ENCODE measurements at regions not wholly inside any gene's neighbourhood (a gene's known extent, or its start where the extent isn't known, plus 50 kb on each side); places are given as distances from the start of the nearest gene placed in this dataset.

- DNase-seq: no peak
Observed at GRCh38 chr10:90640756-90641155, 217.1 kb downstream of the HTR7 start.

GRCh38 chr10:90641731-90642130 is 216.1 kb downstream of the HTR7 start:
- DNase-seq: no peak

- no peak for DNase-seq
Observed at GRCh38 chr10:90642136-90642535, 215.7 kb downstream of the HTR7 start.

GRCh38 chr10:90642650-90643049 is 215.2 kb downstream of the HTR7 start:
- DNase-seq: no peak

- DNase-seq: no peak
Observed at GRCh38 chr10:90644165-90644564, 213.7 kb downstream of the HTR7 start.

- no peak for DNase-seq
Observed at GRCh38 chr10:90650858-90651257, 207.0 kb downstream of the HTR7 start.

- DNase-seq: no peak
Observed at GRCh38 chr10:90652519-90652918, 205.3 kb downstream of the HTR7 start.

GRCh38 chr10:90658791-90659190 is 199.0 kb downstream of the HTR7 start:
- no peak for DNase-seq

- DNase-seq: no peak
Observed at GRCh38 chr10:90665905-90666662, 191.8 kb downstream of the HTR7 start.

GRCh38 chr10:90674461-90674860 is 183.4 kb downstream of the HTR7 start:
- no peak for DNase-seq

GRCh38 chr10:90674928-90675327 is 182.9 kb downstream of the HTR7 start:
- DNase-seq: no peak

- no peak for DNase-seq
Observed at GRCh38 chr10:90675621-90676020, 182.2 kb downstream of the HTR7 start.
